ENCODE measurements at regions not wholly inside any gene's neighbourhood (a gene's known extent, or its start where the extent isn't known, plus 50 kb on each side); places are given as distances from the start of the nearest gene placed in this dataset.

GRCh38 chr2:122357998-122358397, 602.5 kb downstream of the TSN start:
- no peak for TF ChIP-seq CTCF (IDR thresholded peaks at IDR 0.05; ENCODE audit: control extremely low read depth, extremely low read depth, low read depth, missing control alignments)
- ChIA-PET POLR2A (no interaction called here), CTCF (no interaction called here)
- DNase-seq (ENCODE audit: extremely low spot score), result no peak

- no peak for TF ChIP-seq CTCF (IDR thresholded peaks at IDR 0.05; ENCODE audit: control extremely low read depth, extremely low read depth, low read depth, missing control alignments)
- ChIA-PET CTCF (no interaction called here), POLR2A (no interaction called here)
- DNase-seq (ENCODE audit: extremely low spot score), result no peak
Measured at GRCh38 chr2:122358729-122359128, 603.3 kb downstream of the TSN start.

- POLR2A ChIA-PET, result no interaction called here
- no peak for TF ChIP-seq CTCF (IDR thresholded peaks at IDR 0.05; ENCODE audit: control extremely low read depth, extremely low read depth, low read depth, missing control alignments)
- CTCF ChIA-PET, result interaction anchor here (1.1 to 1.5 kb wide), 3 partner anchors 11 to 35 kb away, joined by 3 to 4 read pairs (median 3); no protein-coding TSS in a partner anchor
- no peak for DNase-seq (ENCODE audit: extremely low spot score)
Measured at GRCh38 chr2:122363885-122364284, 608.4 kb downstream of the TSN start.

GRCh38 chr2:122366427-122366826, 611.0 kb downstream of the TSN start:
- no peak for DNase-seq (ENCODE audit: extremely low spot score)
- CTCF ChIA-PET, result no interaction called here
- no peak for TF ChIP-seq CTCF (IDR thresholded peaks at IDR 0.05; ENCODE audit: control extremely low read depth, extremely low read depth, low read depth, missing control alignments)
- POLR2A ChIA-PET, result no interaction called here

GRCh38 chr2:122366969-122367645, 611.7 kb downstream of the TSN start:
- DNase-seq (ENCODE audit: extremely low spot score), result no peak
- no peak for TF ChIP-seq CTCF (IDR thresholded peaks at IDR 0.05; ENCODE audit: control extremely low read depth, extremely low read depth, low read depth, missing control alignments)
- POLR2A ChIA-PET, result no interaction called here
- CTCF ChIA-PET, result no interaction called here

GRCh38 chr2:122367646-122368010, 612.2 kb downstream of the TSN start:
- CTCF ChIA-PET, result no interaction called here
- DNase-seq (ENCODE audit: extremely low spot score), result no peak
- POLR2A ChIA-PET, result no interaction called here
- TF ChIP-seq CTCF (IDR thresholded peaks at IDR 0.05; ENCODE audit: control extremely low read depth, extremely low read depth, low read depth, missing control alignments), result no peak

Measured in GM10248 (cell line).